ENCODE measurements at regions not wholly inside any gene's neighbourhood (a gene's known extent, or its start where the extent isn't known, plus 50 kb on each side); places are given as distances from the start of the nearest gene placed in this dataset.
"Not testable (repeated sequence)": the region's sequence is repeated elsewhere in the genome, so short reads cannot be mapped to it uniquely, and the experiment has no call there.

DNA sequence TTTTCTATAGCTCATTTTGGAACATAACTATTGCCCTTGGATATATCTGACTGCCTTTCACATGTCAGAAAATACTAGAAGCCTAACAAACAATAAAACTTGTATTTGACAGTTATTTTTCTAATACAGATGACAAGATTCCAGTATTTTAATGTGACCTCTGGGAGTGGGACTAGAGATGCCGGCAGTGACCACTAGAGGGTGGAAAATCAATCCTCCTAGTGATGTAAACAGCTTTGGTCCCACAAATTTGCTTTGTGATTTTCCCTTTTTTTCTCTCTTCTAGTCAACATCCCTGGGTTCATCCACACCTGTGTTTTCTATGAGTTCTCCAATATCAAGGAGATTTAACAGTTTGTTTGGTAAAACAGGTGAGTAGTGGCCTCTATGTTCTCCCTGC lies 615.1 kb downstream of the SPATA31A6 start:
- TF ChIP-seq, protein P1, sequence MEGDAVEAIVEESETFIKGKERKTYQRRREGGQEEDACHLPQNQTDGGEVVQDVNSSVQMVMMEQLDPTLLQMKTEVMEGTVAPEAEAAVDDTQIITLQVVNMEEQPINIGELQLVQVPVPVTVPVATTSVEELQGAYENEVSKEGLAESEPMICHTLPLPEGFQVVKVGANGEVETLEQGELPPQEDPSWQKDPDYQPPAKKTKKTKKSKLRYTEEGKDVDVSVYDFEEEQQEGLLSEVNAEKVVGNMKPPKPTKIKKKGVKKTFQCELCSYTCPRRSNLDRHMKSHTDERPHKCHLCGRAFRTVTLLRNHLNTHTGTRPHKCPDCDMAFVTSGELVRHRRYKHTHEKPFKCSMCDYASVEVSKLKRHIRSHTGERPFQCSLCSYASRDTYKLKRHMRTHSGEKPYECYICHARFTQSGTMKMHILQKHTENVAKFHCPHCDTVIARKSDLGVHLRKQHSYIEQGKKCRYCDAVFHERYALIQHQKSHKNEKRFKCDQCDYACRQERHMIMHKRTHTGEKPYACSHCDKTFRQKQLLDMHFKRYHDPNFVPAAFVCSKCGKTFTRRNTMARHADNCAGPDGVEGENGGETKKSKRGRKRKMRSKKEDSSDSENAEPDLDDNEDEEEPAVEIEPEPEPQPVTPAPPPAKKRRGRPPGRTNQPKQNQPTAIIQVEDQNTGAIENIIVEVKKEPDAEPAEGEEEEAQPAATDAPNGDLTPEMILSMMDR (IDR thresholded peaks at IDR 0.05) = peak; percentile 9 to 43 (median 25)
- TF ChIP-seq POLR2A (IDR thresholded peaks at IDR 0.05) = not testable (repeated sequence)
